A673 (cell line): ENCODE measurements at regions not wholly inside any gene's neighbourhood (a gene's known extent, or its start where the extent isn't known, plus 50 kb on each side); places are given as distances from the start of the nearest gene placed in this dataset.

Experiments used
- CTCF ChIP-seq: fragments of 300-800, 200-600 bp; sonication (generic); conservative IDR thresholded peaks from 2 replicates; pipeline ENCODE4 v1.5.1; 2017; ENCODE audit warnings: low read depth, mild to moderate bottlenecking, antibody characterized with exemption, low read length, moderate library complexity, mixed read lengths
- EZH2 ChIP-seq: fragments of 200-600 bp; sonication (generic); IDR thresholded peaks from 2 replicates; pipeline ENCODE4 v1.6.1; 2017; ENCODE audit warnings: borderline replicate concordance, low read depth, mild to moderate bottlenecking, mixed read lengths, antibody characterized with exemption, low read length; ENCODE audit not compliant: poor library complexity, severe bottlenecking

GRCh38 chr1:112044745-112045144 is 55.3 kb upstream of the KCND3 start:
- TF ChIP-seq CTCF (no peak), EZH2 (no peak)
